Activated CD8-positive, alpha-beta memory T cell treated with anti-CD3 and anti-CD28 coated beads for 24 hours (primary cell): ENCODE measurements at regions not wholly inside any gene's neighbourhood (a gene's known extent, or its start where the extent isn't known, plus 50 kb on each side); places are given as distances from the start of the nearest gene placed in this dataset.

ENCODE experiments used
- DNase-seq: peaks from one replicate; pipeline ENCODE4 v3.0.0-alpha.2; 2020

GRCh38 chr9:36461323-36461722 lies 61.3 kb upstream of the RNF38 start:
- no peak for DNase-seq

GRCh38 chr9:36458430-36458915 lies 58.4 kb upstream of the RNF38 start:
- DNase-seq = peak; percentile 82

GRCh38 chr9:36457836-36458429 lies 57.9 kb upstream of the RNF38 start:
- DNase-seq = no peak

- no peak for DNase-seq
Observed at GRCh38 chr9:36456480-36457065, 56.5 kb upstream of the RNF38 start.

- no peak for DNase-seq
Observed at GRCh38 chr9:36451949-36452348, 51.9 kb upstream of the RNF38 start.

- DNase-seq = no peak
Observed at GRCh38 chr9:36450110-36450732, 50.2 kb upstream of the RNF38 start.
